WI38 (cell line): ENCODE measurements at regions not wholly inside any gene's neighbourhood (a gene's known extent, or its start where the extent isn't known, plus 50 kb on each side); places are given as distances from the start of the nearest gene placed in this dataset.

Source experiments
- H3K4me3 ChIP-seq: 2 replicates; pipeline ENCODE4 v1.5.1; 2011; ENCODE audit warnings: low read depth, mild to moderate bottlenecking, control low read depth, low read length
- CTCF ChIP-seq: IDR thresholded peaks from 2 replicates; pipeline ENCODE4 v1.5.1; 2012; ENCODE audit warnings: low read depth, mild to moderate bottlenecking, control low read depth, low read length

- H3K4me3 ChIP-seq, result no peak overlapping the region
- TF ChIP-seq CTCF, result no peak
Observed at GRCh38 chr13:50726164-50726563, 117.3 kb downstream of the DLEU7 start.

DNA sequence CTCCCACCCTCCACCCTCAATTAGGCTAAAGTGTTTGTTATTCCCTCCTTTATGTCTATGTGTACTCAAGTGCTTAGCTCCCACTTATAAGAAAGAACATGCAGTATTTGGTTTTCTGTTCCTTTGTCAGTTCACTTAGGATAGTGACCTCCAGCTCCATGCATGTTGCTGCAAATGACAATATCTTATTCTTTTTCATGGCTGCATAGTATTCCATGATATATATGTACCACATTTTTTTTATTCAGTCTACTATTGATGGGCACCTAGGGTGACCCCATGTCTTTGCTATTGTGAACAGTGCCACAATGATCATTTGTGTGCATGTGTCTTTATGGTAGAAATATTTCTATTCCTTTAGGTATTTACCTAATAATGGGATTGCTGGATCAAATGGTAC is 114.3 kb downstream of the DLEU7 start:
- no peak for TF ChIP-seq CTCF
- no peak overlapping the region for H3K4me3 ChIP-seq

- no peak for TF ChIP-seq CTCF
- no peak overlapping the region for H3K4me3 ChIP-seq
Observed at GRCh38 chr13:50730496-50731351, 112.8 kb downstream of the DLEU7 start.

DNA sequence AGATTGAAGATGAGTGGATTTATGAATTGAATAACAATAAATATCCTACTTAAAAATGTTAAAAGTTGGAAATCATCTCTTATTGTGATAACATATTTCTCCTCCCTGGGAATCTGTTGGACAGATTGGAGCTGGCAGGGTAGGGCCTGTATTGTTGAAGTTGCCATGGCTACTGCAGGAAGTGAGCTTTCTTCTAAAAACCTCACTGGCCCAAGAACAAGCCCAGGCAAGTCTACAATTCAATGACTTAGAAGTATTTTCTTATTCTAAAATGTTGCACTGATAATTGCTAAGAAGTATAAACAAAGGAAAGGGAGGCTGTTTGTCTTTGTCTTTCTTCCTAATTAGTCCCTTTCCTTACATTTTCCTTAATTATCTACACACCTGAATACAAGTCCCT is 112.1 kb downstream of the DLEU7 start:
- TF ChIP-seq CTCF, result no peak
- no peak overlapping the region for H3K4me3 ChIP-seq

GRCh38 chr13:50732712-50733111 is 110.8 kb downstream of the DLEU7 start:
- TF ChIP-seq CTCF, result no peak
- H3K4me3 ChIP-seq, result no peak overlapping the region

DNA sequence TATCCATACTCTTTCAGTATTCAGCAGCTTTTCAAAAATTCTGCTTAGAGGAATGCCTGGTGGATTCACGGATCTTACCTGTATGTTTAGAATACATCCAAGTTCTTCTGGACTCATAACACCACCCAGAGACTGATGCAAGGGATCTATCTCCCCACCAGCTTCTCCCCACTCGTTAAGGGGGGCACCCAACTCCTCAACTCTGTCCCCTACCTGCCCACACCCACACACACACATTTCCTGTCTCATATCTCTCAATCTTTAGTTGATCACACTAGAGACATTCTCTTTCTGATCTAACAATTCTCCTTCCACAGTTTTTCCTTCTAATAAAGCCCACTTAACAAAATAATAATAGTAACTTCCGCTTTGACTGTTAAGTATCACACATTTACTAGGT is 110.1 kb downstream of the DLEU7 start:
- TF ChIP-seq CTCF, result no peak
- no peak overlapping the region for H3K4me3 ChIP-seq

DNA sequence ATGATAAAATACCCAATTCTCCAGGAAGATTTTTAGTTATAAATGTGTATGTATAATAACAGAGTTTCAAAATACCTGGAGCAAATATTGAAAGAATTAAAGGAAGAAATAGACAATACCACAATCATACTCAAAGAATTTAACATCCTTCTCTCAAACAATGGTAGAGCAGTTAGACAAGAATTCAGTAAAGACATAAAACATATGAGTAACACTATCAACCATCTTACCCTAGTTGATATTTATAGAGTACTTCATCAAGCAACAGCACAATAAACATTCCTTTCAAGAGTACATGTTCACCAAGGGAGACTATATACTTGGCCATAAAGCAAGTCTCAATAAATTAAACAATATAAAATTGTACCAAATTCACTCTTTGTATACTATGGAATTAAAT is 108.4 kb downstream of the DLEU7 start:
- TF ChIP-seq CTCF, result no peak
- no peak overlapping the region for H3K4me3 ChIP-seq
